ENCODE measurements at regions not wholly inside any gene's neighbourhood (a gene's known extent, or its start where the extent isn't known, plus 50 kb on each side); places are given as distances from the start of the nearest gene placed in this dataset.
"Not testable (repeated sequence)": the region's sequence is repeated elsewhere in the genome, so short reads cannot be mapped to it uniquely, and the experiment has no call there.

DNA sequence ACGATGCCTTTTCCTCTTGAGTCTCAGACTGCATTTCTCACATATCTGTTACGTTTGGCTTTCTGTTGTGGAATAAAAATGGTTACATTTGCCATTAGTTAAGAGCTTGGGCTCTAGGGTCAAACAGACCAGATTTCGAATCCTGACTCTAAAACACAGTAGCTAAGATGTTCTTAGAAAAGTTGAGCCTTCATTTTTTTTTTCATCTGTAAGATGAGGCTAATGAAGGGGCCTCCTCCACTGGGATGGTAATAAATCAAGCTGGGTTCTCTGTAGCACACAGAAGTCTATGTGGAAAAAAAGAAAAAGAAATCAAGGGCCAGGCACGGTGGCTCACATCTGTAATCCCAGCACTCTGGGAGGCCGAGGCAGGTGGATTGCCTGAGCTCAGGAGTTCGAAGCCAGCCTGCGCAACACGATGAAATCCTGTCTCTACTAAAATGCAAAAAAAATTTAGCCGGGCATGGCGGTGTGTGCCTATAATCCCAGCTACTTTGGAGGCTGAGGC, 49.9 kb upstream of the CAPRIN1 start:
- DNase-seq (ENCODE audit: low read depth in 4 of 4, low spot score in 2 of 4): no peak

DNA sequence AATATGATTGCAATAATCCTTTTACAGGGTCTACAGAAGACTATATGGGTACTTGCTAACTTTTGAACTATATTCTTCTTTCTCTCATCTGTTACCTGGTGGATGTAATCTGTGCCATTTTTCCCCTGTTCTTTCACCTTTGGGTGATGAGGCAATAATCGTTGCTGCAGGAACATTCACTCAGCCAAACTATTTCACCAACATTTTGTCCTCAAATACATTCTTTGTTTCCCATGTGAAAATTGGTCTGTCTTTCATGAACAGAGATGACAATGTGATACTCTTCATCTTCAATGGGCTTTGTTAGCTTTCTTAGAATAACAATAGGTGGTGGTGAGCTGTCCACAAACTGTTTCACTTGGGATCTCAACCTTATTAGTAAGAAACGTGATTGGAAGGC, 52.1 kb upstream of the CAPRIN1 start:
- no peak for DNase-seq (ENCODE audit: low read depth in 4 of 4, low spot score in 2 of 4)

DNA sequence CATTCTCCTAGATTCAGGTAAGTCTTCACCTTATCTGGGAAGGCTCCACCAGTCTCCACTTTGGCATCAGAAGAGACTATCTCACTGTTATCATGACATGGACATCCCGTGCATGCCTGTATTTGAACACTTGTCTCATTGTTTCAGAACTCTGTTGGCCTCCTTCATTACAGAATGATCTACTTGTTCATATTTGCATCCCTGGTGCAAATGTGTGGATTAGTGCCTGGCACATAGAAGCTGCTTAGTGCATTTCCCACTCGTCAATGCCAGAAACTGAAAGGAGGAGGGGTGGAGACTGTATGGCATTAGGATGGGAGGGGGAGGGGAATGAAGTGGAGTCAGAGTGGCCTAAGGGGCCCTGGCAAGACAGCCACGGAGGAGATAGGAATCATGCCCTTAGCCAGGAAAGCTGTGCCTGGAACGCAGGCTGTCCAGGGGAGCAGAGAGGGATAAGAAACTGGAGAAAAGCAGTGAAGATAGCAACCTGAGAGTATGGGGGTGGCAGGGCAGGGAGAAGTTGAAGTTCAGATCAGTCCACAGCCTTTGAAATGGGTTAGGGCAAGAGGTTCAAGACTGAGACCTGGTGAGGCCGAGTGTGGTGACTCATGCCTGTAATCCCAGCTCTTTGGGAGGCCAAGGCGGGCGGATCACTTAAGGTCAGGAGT, 53.8 kb upstream of the CAPRIN1 start:
- DNase-seq (ENCODE audit: low read depth in 4 of 4, low spot score in 2 of 4): no peak

- peak in 1 of 4 donors; percentile 58 for DNase-seq (ENCODE audit: low read depth in 4 of 4, low spot score in 2 of 4)
Measured at GRCh38 chr11:33996498-33997454, 54.8 kb upstream of the CAPRIN1 start.

DNA sequence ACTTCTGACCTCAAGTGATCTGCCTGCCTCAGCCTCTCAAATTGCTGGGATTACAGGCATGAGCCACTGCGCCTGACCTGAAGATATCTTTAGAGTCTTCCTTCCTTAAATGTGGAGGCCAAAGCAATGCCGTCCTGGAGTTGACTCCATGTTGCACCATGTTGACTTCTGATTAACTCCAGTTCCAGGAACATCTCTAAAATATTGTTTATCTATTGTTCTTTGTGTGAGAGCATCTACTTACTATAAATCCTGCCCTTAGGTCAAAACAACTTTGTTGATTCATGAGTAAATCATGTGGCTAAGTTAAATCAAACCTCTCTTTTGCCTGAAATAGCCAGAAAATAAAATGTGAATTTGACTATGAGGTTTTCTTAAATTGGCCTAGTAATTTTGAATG, 56.6 kb upstream of the CAPRIN1 start:
- no peak for DNase-seq (ENCODE audit: low read depth in 4 of 4, low spot score in 2 of 4)

- not testable (repeated sequence) for DNase-seq (ENCODE audit: low read depth in 4 of 4, low spot score in 2 of 4)
Measured at GRCh38 chr11:33991136-33991535, 60.4 kb upstream of the CAPRIN1 start.

DNA sequence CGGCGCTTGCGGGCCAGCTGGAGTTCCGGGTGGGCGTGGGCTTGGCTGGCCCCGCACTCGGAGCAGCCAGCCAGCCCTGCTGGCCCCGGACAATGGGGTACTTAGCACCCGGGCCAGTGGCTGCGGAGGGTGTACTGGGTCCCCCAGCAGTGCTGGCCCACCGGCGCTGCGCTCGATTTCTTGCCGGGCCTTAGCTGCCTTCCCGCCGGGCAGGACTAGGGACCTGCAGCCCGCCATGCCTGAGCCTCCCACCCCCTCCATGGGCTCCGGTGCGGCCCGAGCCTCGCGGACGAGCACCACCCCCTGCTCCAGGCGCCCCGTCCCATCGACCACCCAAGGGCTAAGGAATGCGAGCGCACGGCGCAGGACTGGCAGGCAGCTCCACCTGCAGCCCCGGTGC, 61.4 kb upstream of the CAPRIN1 start:
- DNase-seq (ENCODE audit: low read depth in 4 of 4, low spot score in 2 of 4): not testable (repeated sequence)

DNA sequence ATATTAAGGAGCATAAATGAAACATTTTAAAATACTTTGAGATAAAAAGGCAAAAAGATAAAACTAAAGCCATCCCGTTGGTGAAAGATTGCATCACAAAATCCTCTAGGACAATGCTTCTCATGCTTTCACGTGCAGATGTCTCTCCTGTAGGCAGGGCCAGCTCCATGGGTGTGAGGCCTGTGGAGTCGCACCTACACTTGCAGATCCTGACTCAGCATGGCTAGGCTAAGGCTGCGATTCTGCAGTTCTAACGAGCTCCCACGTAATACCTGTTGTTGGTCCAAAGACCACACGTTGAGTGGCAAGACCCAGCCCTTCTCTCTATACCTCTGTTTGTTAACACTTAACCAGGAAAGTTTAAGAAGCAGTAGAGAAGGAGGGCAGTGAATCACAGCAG, 62.1 kb upstream of the CAPRIN1 start:
- DNase-seq (ENCODE audit: low read depth in 4 of 4, low spot score in 2 of 4): no peak

DNA sequence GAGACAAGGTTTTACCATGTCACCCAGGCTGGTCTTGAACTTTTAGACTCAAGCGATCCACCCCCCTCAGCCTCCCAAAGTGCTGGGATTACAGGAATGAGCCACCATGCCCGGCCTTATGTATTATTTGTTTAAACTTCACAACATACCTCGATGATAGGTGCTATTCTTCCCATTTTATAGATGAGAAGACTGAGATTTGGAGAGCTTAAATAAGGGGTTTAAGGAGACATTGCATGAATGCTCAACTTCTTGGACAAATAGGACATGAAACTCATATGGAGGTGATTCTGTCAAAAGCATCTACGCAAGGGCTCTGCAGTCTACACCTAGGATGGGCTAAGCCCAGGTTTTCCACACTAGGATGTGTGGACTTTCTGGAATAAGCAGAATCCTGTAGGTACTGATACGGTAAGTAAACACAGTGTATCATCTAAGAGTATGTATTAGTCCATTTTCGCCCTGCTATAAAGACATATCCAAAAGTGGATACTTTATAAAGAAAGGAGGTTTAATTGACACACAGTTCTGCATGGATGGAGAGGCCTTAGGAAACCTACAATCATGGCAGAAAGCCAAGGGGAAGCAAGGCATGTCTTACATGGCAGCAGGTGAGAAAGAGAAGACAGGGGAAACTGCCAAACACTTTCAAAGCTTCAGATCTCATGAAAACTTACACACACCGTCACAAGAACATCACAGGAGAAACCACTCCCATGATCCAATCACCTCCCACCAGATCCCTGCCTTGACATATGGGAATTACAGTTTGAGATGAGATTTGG, 62.8 kb upstream of the CAPRIN1 start:
- DNase-seq (ENCODE audit: low read depth in 4 of 4, low spot score in 2 of 4): no peak

DNA sequence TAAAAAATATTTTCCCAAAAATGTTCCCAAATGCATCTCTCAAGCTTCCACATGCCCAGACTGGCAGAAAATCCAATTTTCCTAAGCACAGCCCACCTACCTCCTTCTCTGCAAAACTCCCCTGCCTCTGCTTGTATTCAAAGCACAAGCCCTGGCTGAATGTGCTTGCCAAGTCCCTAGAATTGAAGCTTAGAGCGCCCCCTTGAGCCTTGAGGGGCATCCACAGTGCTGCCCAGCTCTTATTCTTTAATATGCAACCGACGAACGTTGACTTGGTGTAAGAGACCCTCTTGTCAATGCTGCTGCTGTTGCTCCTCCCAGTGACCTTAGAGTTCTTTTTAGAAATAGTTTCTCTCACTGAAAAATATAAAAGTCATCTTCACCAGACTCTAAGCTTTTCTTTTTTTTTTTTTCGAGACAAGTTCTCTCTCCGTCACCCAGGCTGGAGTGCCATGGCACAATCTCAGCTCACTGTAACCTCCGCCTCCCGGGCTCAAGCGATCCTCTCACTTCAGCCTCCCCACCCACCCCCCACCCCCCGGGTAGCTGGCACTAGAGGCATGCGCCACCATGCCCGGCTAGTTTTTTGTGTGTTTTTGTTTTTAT, 63.5 kb upstream of the CAPRIN1 start:
- peak in 1 of 4 donors; percentile 65 for DNase-seq (ENCODE audit: low read depth in 4 of 4, low spot score in 2 of 4)

DNA sequence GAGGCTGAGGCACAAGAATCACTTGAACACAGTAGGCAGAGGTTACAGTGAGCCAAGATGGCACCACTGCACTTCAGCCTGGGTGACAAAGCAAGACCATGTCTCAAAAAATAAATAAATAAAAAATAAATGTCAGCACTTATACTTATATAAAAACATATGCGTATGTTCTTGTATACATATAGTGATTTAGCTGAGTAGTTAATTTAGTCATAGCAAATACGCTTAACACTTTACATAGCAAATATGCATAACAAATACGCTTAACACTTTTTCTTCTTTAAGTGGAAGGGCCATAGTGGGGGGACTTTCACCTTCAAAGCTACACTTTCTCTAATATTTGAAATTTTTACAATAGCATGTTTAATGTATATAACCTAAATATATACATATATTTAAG, 64.0 kb upstream of the CAPRIN1 start:
- no peak for DNase-seq (ENCODE audit: low read depth in 4 of 4, low spot score in 2 of 4)

- not testable (repeated sequence) for DNase-seq (ENCODE audit: low read depth in 4 of 4, low spot score in 2 of 4)
Measured at GRCh38 chr11:33986597-33987501, 64.7 kb upstream of the CAPRIN1 start.

DNA sequence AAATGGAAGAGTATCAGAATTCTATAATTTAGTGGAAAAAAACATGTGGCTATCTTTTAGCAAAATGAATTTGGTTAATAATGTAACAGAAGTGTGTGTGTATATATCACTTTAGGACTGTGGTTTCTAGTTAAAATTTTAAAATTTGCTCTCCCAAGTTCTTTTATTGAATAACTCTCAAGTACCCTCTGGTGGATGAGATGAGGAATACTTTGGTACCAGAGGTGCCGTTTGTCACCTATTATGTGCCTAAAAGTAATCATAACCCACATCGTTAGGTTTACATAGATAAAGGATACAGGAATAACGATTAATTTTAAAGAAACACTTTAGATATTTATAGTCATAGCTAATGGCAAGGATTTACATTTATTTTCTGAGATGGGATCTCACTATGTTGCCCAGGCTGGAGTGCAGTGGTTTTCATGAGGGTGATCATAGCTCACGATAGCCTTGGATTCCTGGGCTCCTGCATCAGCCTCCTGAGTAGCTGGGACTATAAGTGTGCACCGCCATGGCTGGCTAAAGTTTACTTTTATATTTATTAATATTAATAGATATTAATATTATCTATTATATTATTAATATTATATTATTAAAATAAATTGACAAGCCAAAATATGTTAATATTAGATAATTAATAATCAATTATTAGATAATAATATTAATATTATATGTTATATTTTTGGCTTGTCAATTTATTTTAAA, 66.7 kb upstream of the CAPRIN1 start:
- DNase-seq (ENCODE audit: low read depth in 4 of 4, low spot score in 2 of 4): no peak

DNA sequence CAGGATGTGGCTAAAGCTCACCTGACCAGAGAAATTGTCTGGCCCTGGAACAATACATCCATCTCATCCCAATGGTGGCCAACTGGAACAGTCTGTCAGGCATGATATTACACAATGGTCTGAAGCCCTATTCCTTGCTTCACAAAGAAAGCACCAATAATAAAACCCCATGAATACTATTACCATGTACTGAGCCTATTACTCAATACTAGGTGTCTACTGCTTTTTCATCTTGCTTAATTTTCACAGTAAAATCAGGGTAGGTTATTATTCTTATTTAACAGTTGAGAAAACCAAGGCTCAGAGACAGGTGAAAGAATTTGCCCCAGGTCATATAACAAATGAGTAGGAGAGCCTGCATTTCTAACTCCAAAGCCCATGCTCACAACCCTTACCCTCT, 68.9 kb upstream of the CAPRIN1 start:
- DNase-seq (ENCODE audit: low read depth in 4 of 4, low spot score in 2 of 4): no peak

- peak in 1 of 4 donors; percentile 49 for DNase-seq (ENCODE audit: low read depth in 4 of 4, low spot score in 2 of 4)
Measured at GRCh38 chr11:33980897-33981296, 70.6 kb upstream of the CAPRIN1 start.

DNA sequence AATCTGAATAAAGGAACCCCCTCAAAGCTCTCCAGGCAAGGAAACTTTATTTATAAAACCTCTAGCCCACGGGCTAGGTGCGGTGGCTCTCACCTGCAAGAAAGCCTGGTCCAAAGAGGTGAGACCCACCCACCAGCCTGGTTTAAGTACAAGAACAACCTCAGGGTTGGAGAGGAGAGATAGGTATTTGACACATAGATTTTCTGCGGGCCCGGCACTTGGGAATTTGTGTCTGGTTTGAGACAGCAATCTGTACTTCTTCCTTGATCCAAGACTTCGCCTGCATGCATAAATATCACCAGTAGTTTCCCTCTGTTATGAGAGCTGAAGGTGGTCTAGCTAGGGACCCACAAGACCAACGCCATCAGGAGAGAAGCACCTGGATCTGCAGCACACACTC, 73.2 kb upstream of the CAPRIN1 start:
- DNase-seq (ENCODE audit: low read depth in 4 of 4, low spot score in 2 of 4): no peak

DNA sequence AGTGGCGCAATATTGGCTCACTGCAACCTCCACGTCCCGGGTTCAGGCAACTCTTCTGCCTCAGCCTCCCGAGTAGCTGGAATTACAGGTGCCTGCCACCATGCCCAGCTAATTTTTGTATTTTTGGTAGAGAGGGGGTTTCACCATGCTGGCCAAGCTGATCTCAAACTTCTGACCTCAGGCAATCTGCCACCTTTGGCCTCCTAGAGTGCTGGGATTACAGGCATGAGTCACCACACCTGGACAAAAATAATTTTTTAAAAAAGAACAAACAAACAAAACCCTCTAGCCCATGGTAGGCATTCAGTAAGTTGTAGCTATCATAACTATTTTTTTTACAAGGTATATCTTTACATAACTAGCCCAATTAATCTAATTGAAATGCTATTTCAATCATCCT, 73.9 kb upstream of the CAPRIN1 start:
- DNase-seq (ENCODE audit: low read depth in 4 of 4, low spot score in 2 of 4): no peak

GRCh38 chr11:33976495-33977199, 74.9 kb upstream of the CAPRIN1 start:
- DNase-seq (ENCODE audit: low read depth in 4 of 4, low spot score in 2 of 4): peak in 2 of 4 donors; percentile 58 to 69
